Panc1 (cell line): ENCODE measurements at regions not wholly inside any gene's neighbourhood (a gene's known extent, or its start where the extent isn't known, plus 50 kb on each side); places are given as distances from the start of the nearest gene placed in this dataset.

Experiments used
- ATAC-seq: fragments of 200-7000 bp; cut with Tn5 transposase; 2 replicates; pipeline ENCODE4 v1.9.1; 2020; ENCODE audit warnings: mild to moderate bottlenecking, moderate library complexity
- BruUV-seq: library from RNA; stranded (reverse); fragments of 400-500 nt; replicated peaks from 2 replicates; lab custom pipeline; 2021; lab: Mats Ljungman, UMichigan
- CTCF ChIA-PET: fragments of 300-600 bp; sonication (Branson Sonifier 250); formaldehyde crosslinking; loops from one replicate; lab custom pipeline; 2022; ENCODE audit warnings: antibody characterized with exemption; lab: Charles Lee
- POLR2A ChIA-PET: fragments of 300-600 bp; sonication (Branson Sonifier 250); formaldehyde crosslinking; loops from one replicate; lab custom pipeline; 2022; ENCODE audit warnings: antibody characterized with exemption; lab: Charles Lee
- DNase-seq: peaks from one replicate; pipeline ENCODE4 v3.0.0-alpha.2; 2010; ENCODE audit warnings: low read depth, low spot score
- H3K27ac ChIP-seq: 2 replicates; pipeline ENCODE4 v1.5.1; 2011; ENCODE audit warnings: mild to moderate bottlenecking, low read length, inconsistent platforms
- H3K27me3 ChIP-seq: fragments of 200-500 bp; sonication (Bioruptor generic); 2 replicates; pipeline ENCODE4 v1.6.0; 2014; ENCODE audit warnings: low read length, inconsistent platforms; ENCODE audit not compliant: control insufficient read depth, insufficient read depth
- H3K36me3 ChIP-seq: fragments of 200-500 bp; sonication (Bioruptor generic); 2 replicates; pipeline ENCODE4 v1.5.1; 2014; ENCODE audit warnings: inconsistent platforms, mild to moderate bottlenecking, low read length, moderate library complexity; ENCODE audit not compliant: control insufficient read depth, insufficient read depth
- H3K4me1 ChIP-seq: 2 replicates; pipeline ENCODE4 v1.5.1; 2011; ENCODE audit warnings: inconsistent platforms, mild to moderate bottlenecking, low read length, moderate library complexity; ENCODE audit not compliant: control insufficient read depth, insufficient read depth
- H3K4me3 ChIP-seq, 2 experiments: 2 replicates each; pipeline ENCODE4 v1.5.1; 2011 to 2012; ENCODE audit warnings: low read depth in 2 of 2, low read length in 2 of 2, mild to moderate bottlenecking in 2 of 2, inconsistent platforms in 1 of 2, moderate library complexity in 1 of 2
- H3K9me3 ChIP-seq: fragments of 200-500 bp; sonication (Bioruptor generic); 2 replicates; pipeline ENCODE4 v1.5.1; 2014; ENCODE audit warnings: low read depth, mild to moderate bottlenecking, inconsistent platforms, low read length, moderate library complexity; ENCODE audit not compliant: control insufficient read depth, insufficient read depth
- CTCF ChIP-seq: fragments of 450-650 bp; IDR thresholded peaks from 2 replicates; pipeline ENCODE4 v1.5.1; 2017; ENCODE audit warnings: mild to moderate bottlenecking
- POLR2AphosphoS5 ChIP-seq: IDR thresholded peaks from 2 replicates; pipeline ENCODE4 v1.6.1; 2012; ENCODE audit warnings: mild to moderate bottlenecking, low read depth, low read length, moderate library complexity
- REST ChIP-seq, 2 experiments: IDR thresholded peaks; 2 replicates each; pipeline ENCODE4 v1.6.1; 2011 to 2012; ENCODE audit warnings: low read depth in 2 of 2, control low read depth in 1 of 2, low read length in 1 of 2, mild to moderate bottlenecking in 1 of 2, moderate library complexity in 1 of 2; ENCODE audit not compliant: insufficient read depth in 1 of 2
- SIN3A ChIP-seq: IDR thresholded peaks from 2 replicates; pipeline ENCODE4 v1.6.1; 2012; ENCODE audit warnings: low read depth, mild to moderate bottlenecking, low read length, moderate library complexity, borderline replicate concordance; ENCODE audit not compliant: insufficient read depth
- TCF7L2 ChIP-seq: IDR thresholded peaks from 2 replicates; pipeline ENCODE4 v1.6.1; 2011; ENCODE audit warnings: mild to moderate bottlenecking, low read depth, low read length, inconsistent platforms
- in situ Hi-C: cut with HindIII; loops from 2 replicates; pipeline ENCODE4 v1.10.0; 2016; ENCODE audit warnings: low sequenced_read_pairs, low pct_unique_long_range_greater_than_20kb
- intact Hi-C: fragments of 100-400 bp; cut with micrococcal nuclease; formaldehyde crosslinking; loops from one replicate; pipeline ENCODE4 v1.10.0; 2022; ENCODE audit not compliant: unreplicated experiment

DNA sequence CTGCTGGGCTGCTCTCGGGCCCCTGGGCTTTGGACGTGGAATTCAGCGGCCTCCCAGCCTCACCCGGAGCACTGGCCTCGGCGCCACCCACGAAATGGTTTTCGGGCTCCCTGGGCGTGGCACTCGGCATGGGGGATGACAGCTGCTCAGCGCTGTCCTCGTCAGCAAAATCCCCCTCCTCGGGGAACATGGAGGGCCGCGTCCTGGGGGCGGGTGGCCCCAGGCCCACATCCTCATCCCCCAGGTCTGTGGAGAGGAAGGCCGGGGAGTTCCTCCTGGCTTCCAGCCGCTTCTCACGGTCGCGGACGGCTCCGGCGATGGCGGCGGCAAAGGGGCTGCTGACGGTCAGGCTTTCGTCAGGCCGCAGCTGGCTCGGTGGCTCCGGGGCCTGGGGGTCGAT lies 88.4 kb downstream of the CTTN start:
- intact Hi-C loops, result no loop called here
- TF ChIP-seq REST (IDR thresholded peaks at IDR 0.05; ENCODE audit: insufficient read depth in 1 of 2, low read depth in 2 of 2, low read length in 1 of 2), result no peak
- no peak for TF ChIP-seq CTCF
- TF ChIP-seq TCF7L2, result no peak
- no peak for TF ChIP-seq POLR2AphosphoS5
- no peak for TF ChIP-seq SIN3A
- Histone ChIP-seq H3K4me1 (peaks cover 22% of the 10 kb centered on the region), H3K36me3 (no peaks in the 10 kb centered on the region), H3K27ac (no peak overlapping the region), H3K9me3 (no peaks in the 10 kb centered on the region), H3K27me3 (no peaks in the 10 kb centered on the region), H3K4me3 (no peak overlapping the region)
- ChIA-PET CTCF (no interaction called here), POLR2A (no interaction called here)
- in situ Hi-C loops, result no loop called here
- ATAC-seq, result no peak
- BruUV-seq, result no TSS peak
- no peak for DNase-seq

DNA sequence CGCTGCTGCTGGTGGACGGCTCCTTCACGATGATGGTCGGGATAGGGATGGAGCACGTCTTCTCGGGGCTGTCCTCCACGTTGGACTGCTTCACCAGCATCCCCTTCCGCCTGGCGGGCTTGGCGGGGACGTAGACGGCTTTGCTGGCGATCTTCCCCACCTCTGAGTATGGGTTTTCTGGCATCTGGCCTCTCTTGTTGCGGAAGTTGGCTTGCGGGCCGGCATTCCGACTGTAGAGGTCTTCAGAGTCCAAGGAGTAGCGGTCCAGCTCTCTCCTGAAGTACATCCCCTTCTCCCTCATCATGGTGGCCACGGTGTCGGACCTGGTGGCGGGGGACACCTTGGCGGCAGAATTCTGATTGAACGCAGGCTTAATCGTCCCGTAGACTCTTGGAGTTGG lies 88.8 kb downstream of the CTTN start:
- H3K9me3 ChIP-seq, result no peaks in the 10 kb centered on the region
- peaks cover 17% of the 10 kb centered on the region for H3K4me1 ChIP-seq
- intact Hi-C loops (no loop called here), in situ Hi-C loops (no loop called here)
- H3K27ac ChIP-seq, result no peak overlapping the region
- H3K27me3 ChIP-seq, result no peaks in the 10 kb centered on the region
- no peaks in the 10 kb centered on the region for H3K36me3 ChIP-seq
- ChIA-PET CTCF (no interaction called here), POLR2A (no interaction called here)
- no peak overlapping the region for H3K4me3 ChIP-seq
- no peak for TF ChIP-seq POLR2AphosphoS5
- no peak for TF ChIP-seq SIN3A
- no peak for TF ChIP-seq CTCF
- TF ChIP-seq TCF7L2, result no peak
- TF ChIP-seq REST (IDR thresholded peaks at IDR 0.05; ENCODE audit: insufficient read depth in 1 of 2, low read depth in 2 of 2, low read length in 1 of 2), result no peak
- DNase-seq, result no peak
- no peak for ATAC-seq
- BruUV-seq, result no TSS peak
